Stomach (tissue), 8 donors: ENCODE measurements at regions not wholly inside any gene's neighbourhood (a gene's known extent, or its start where the extent isn't known, plus 50 kb on each side); places are given as distances from the start of the nearest gene placed in this dataset.
"Not testable (repeated sequence)": the region's sequence is repeated elsewhere in the genome, so short reads cannot be mapped to it uniquely, and the experiment has no call there.

Source experiments
- DNase-seq, 2 donors: peaks; one replicate each; pipeline versions ENCODE4 v3.0.0 to v3.0.0-alpha.2; 2013 to 2019
- H3K27ac ChIP-seq, 5 donors: fragments of 200-600 bp in 4 of 5; sonication (generic) in 4 of 5; one replicate each; pipeline ENCODE4 v1.5.1; 2013 to 2019; ENCODE audit warnings: mild to moderate bottlenecking in 1 of 5, moderate library complexity in 1 of 5
- H3K27me3 ChIP-seq, 3 donors: fragments of 200-600 bp; sonication (generic); one replicate each; pipeline ENCODE4 v1.5.1; 2017 to 2019; ENCODE audit warnings: mixed run types in 1 of 3
- H3K36me3 ChIP-seq, 4 donors: fragments of 200-600 bp; sonication (generic); 1 replicate in 3 of 4; 2 replicates in 1 of 4; pipeline ENCODE4 v1.5.1; 2016 to 2019
- H3K4me1 ChIP-seq, 4 donors: fragments of 200-600 bp; sonication (generic); one replicate each; pipeline ENCODE4 v1.5.1; 2016 to 2019
- H3K4me3 ChIP-seq, 4 donors: fragments of 200-600 bp; sonication (generic) in 3 of 4; one replicate each; pipeline ENCODE4 v1.5.1; 2016 to 2019; ENCODE audit warnings: mild to moderate bottlenecking in 1 of 4
- H3K9me3 ChIP-seq, 4 donors: fragments of 200-600 bp; sonication (generic); one replicate each; pipeline ENCODE4 v1.5.1; 2016 to 2019
- CTCF ChIP-seq, 7 experiments: fragments of 450-650 bp in 4 of 7; fragments of 200-600 bp in 3 of 7; sonication (generic) in 3 of 7; IDR thresholded peaks; one replicate each; pipeline ENCODE4 v1.5.1; 2016 to 2019; ENCODE audit warnings: antibody characterized with exemption in 7 of 7, control low read depth in 2 of 7, mild to moderate bottlenecking in 1 of 7
- EP300 ChIP-seq: sonication (generic); formaldehyde crosslinking; IDR thresholded peaks from one replicate; pipeline ENCODE4 v1.6.1; 2017; ENCODE audit warnings: antibody characterized with exemption
- POLR2A ChIP-seq, 4 donors: fragments of 450-650 bp; IDR thresholded peaks; one replicate each; pipeline ENCODE4 v1.6.1; 2016; ENCODE audit warnings: antibody characterized with exemption in 4 of 4, control low read depth in 2 of 4, mild to moderate bottlenecking in 1 of 4, moderate library complexity in 1 of 4
- POLR2AphosphoS5 ChIP-seq, 3 donors: sonication (generic); formaldehyde crosslinking; IDR thresholded peaks; one replicate each; pipeline ENCODE4 v1.6.1; 2016; ENCODE audit warnings: antibody characterized with exemption in 3 of 3
- WGBS, 5 donors: extraction: QIAGEN DNeasy Blood & Tissue Kit in 3 of 5; methylation state at CpG; one replicate each; pipeline versions ENCODE4 v1.1.5 to v1.1.7; 2013 to 2018; 5-methylcytosine and 5-hydroxymethylcytosine counted together
- intact Hi-C: fragments of 100-400 bp; cut with DNase I; formaldehyde crosslinking; loops from one replicate; pipeline ENCODE4 v1.15.1; 2023; ENCODE audit warnings: low total_unique reads
- donor health status: healthy with polysubstance abuse.
- donor health status: Bipolar disorder and iron deficiency.
- donor health status: healthy.

GRCh38 chr16:29306201-29306600, 100.3 kb downstream of the NPIPB11 start:
- TF ChIP-seq CTCF (IDR thresholded peaks at IDR 0.05): no peak
- H3K4me1 ChIP-seq: peaks cover 23 to 41% (median 36%) of the 10 kb centered on the region in 4 donors
- whole genome bisulfite sequencing, 5 donors: 92 to 95% (median 94%) methylated on average over 14 of the region's 14 CpGs
- H3K27me3 ChIP-seq: no peaks in the 10 kb centered on the region
- peaks cover 0 to 16% (median 13%) of the 10 kb centered on the region in 4 donors for H3K36me3 ChIP-seq
- H3K4me3 ChIP-seq: no peak overlapping the region
- DNase-seq: no peak
- no peak overlapping the region for H3K27ac ChIP-seq
- intact Hi-C loops: no loop called here
- no peaks in the 10 kb centered on the region for H3K9me3 ChIP-seq

GRCh38 chr16:29305018-29305417, 101.5 kb downstream of the NPIPB11 start:
- not testable (repeated sequence) for DNase-seq

GRCh38 chr16:29304251-29304650, 102.3 kb downstream of the NPIPB11 start:
- Histone ChIP-seq H3K4me1 (peaks cover 16 to 34% (median 24%) of the 10 kb centered on the region in 4 donors), H3K27me3 (no peaks in the 10 kb centered on the region), H3K36me3 (peaks cover 0 to 16% (median 13%) of the 10 kb centered on the region in 4 donors), H3K9me3 (no peaks in the 10 kb centered on the region), H3K27ac (no peak overlapping the region), H3K4me3 (no peak overlapping the region)
- no peak for DNase-seq
- TF ChIP-seq EP300 (no peak), POLR2AphosphoS5 (IDR thresholded peaks at IDR 0.05) (no peak), CTCF (IDR thresholded peaks at IDR 0.05) (no peak), POLR2A (IDR thresholded peaks at IDR 0.05) (no peak)
- intact Hi-C loops: no loop called here
- WGBS, 5 donors: 71 to 85% (median 81%) methylated on average over 11 of the region's 11 CpGs

More at GRCh38 chr16:29305018-29305417, 101.5 kb downstream of the NPIPB11 start:
- H3K27me3 ChIP-seq, intact Hi-C loops, H3K27ac ChIP-seq, H3K9me3 ChIP-seq, H3K4me3 ChIP-seq: not testable (repeated sequence)
- peaks cover 16 to 41% (median 29%) of the 10 kb centered on the region in 4 donors for H3K4me1 ChIP-seq
- WGBS, 5 donors: 90 to 96% (median 94%) methylated on average over 11 of the region's 11 CpGs
- H3K36me3 ChIP-seq: peaks cover 0 to 16% (median 13%) of the 10 kb centered on the region in 4 donors

- WGBS, 5 donors: 60 to 99% (median 96%) methylated on average over 1 to 5 of the region's 5 CpGs
- no peaks in the 10 kb centered on the region for H3K27me3 ChIP-seq
- TF ChIP-seq EP300 (no peak), CTCF (IDR thresholded peaks at IDR 0.05) (no peak), POLR2A (IDR thresholded peaks at IDR 0.05) (no peak), POLR2AphosphoS5 (IDR thresholded peaks at IDR 0.05) (no peak)
- H3K4me3 ChIP-seq: no peak overlapping the region
- H3K9me3 ChIP-seq: no peaks in the 10 kb centered on the region
- H3K36me3 ChIP-seq: peaks cover 0 to 16% (median 13%) of the 10 kb centered on the region in 4 donors
- DNase-seq: no peak
- H3K4me1 ChIP-seq: peaks cover 14 to 27% (median 19%) of the 10 kb centered on the region in 4 donors
- intact Hi-C loops: no loop called here
- H3K27ac ChIP-seq: no peak overlapping the region
These were observed 103.0 kb downstream of the NPIPB11 start for GRCh38 chr16:29303520-29303919.

- TF ChIP-seq EP300 (no peak), POLR2AphosphoS5 (IDR thresholded peaks at IDR 0.05) (no peak), POLR2A (IDR thresholded peaks at IDR 0.05) (no peak), CTCF (IDR thresholded peaks at IDR 0.05) (no peak)
- intact Hi-C loops: no loop called here
- 90 to 99% (median 98%) methylated on average over 12 to 13 of the region's 13 CpGs for WGBS, 5 donors
- H3K36me3 ChIP-seq: peaks cover 0 to 16% (median 13%) of the 10 kb centered on the region in 4 donors
- H3K9me3 ChIP-seq: no peaks in the 10 kb centered on the region
- no peaks in the 10 kb centered on the region for H3K27me3 ChIP-seq
- H3K4me3 ChIP-seq: no peak overlapping the region
- no peak for DNase-seq
- H3K27ac ChIP-seq: no peak overlapping the region
- peaks cover 8 to 22% (median 14%) of the 10 kb centered on the region in 4 donors for H3K4me1 ChIP-seq
These were observed 103.5 kb downstream of the NPIPB11 start for GRCh38 chr16:29302976-29303375.

GRCh38 chr16:29302433-29302832, 104.1 kb downstream of the NPIPB11 start:
- intact Hi-C loops, H3K27ac ChIP-seq, H3K9me3 ChIP-seq, DNase-seq, H3K4me3 ChIP-seq, H3K27me3 ChIP-seq: not testable (repeated sequence)
- 93 to 97% (median 96%) methylated on average over 20 of the region's 20 CpGs for WGBS, 5 donors
- H3K4me1 ChIP-seq: peaks cover 3 to 16% (median 8%) of the 10 kb centered on the region in 4 donors
- peaks cover 0 to 16% (median 13%) of the 10 kb centered on the region in 4 donors for H3K36me3 ChIP-seq

- H3K9me3 ChIP-seq, H3K27me3 ChIP-seq, H3K27ac ChIP-seq, intact Hi-C loops, H3K4me3 ChIP-seq, DNase-seq: not testable (repeated sequence)
- 85 to 93% (median 89%) methylated on average over 12 to 15 of the region's 15 CpGs for WGBS, 5 donors
- Histone ChIP-seq H3K4me1 (peaks cover 0 to 12% (median 3%) of the 10 kb centered on the region in 4 donors), H3K36me3 (peaks cover 0 to 16% (median 13%) of the 10 kb centered on the region in 4 donors)
These were observed 104.7 kb downstream of the NPIPB11 start for GRCh38 chr16:29301662-29302285.
